Pancreas (tissue), 10 donors: ENCODE measurements at regions not wholly inside any gene's neighbourhood (a gene's known extent, or its start where the extent isn't known, plus 50 kb on each side); places are given as distances from the start of the nearest gene placed in this dataset.

ENCODE experiments used
- ATAC-seq, 4 donors: fragments of 200-7000 bp; cut with Tn5 transposase; one replicate each; pipeline versions ENCODE4 v1.8.0 to v1.9.1; 2020; ENCODE audit warnings: mild to moderate bottlenecking in 4 of 4, moderate library complexity in 4 of 4
- DNase-seq, 6 donors: peaks; one replicate each; pipeline ENCODE4 v3.0.0-alpha.2; 2020
- FAIRE-seq: peaks from 2 replicates; lab custom pipeline; 2012; peaks lifted over from hg19 to GRCh38; lab: Jason Lieb, UNC
- H3K27ac ChIP-seq, 4 donors: fragments of 200-600 bp; sonication (generic); 1 replicate in 3 of 4; 2 replicates in 1 of 4; pipeline versions ENCODE4 v1.5.0 to v1.8.0; 2020
- H3K27me3 ChIP-seq, 4 donors: fragments of 200-600 bp; one replicate each; pipeline ENCODE4 v1.8.0; 2021
- H3K36me3 ChIP-seq, 3 donors: fragments of 200-600 bp; sonication (generic) in 1 of 3; one replicate each; pipeline versions ENCODE4 v1.5.0 to v1.8.0; 2020 to 2021
- H3K4me1 ChIP-seq, 3 donors: fragments of 200-600 bp; one replicate each; pipeline ENCODE4 v1.8.0; 2021
- H3K4me3 ChIP-seq, 4 donors: fragments of 200-600 bp; sonication (generic) in 2 of 4; one replicate each; pipeline versions ENCODE4 v1.5.0 to v1.8.0; 2020 to 2021
- H3K9me3 ChIP-seq, 4 donors: fragments of 200-600 bp; one replicate each; pipeline ENCODE4 v1.8.0; 2021
- WGBS, 2 donors: extraction: QIAGEN DNeasy Blood & Tissue Kit; methylation state at CpG; one replicate each; pipeline ENCODE4 v1.1.7; 2013; 5-methylcytosine and 5-hydroxymethylcytosine counted together
- intact Hi-C, 3 donors: fragments of 100-400 bp; cut with DNase I; formaldehyde crosslinking; loops; one replicate each; pipeline versions ENCODE4 v1.11.1 to v1.14.2; 2022
- TF ChIP-seq, protein P1 (sequence below), 4 donors: fragments of 200-600 bp; sonication (generic) in 3 of 4; IDR thresholded peaks; one replicate each; pipeline versions ENCODE4 v1.5.0 to v1.8.0; 2021; ENCODE audit warnings: antibody characterized with exemption in 4 of 4
- donor health status: healthy with polysubstance abuse.
- donor health status: DM: no; HTN: no; CAD: no; lungs with moderate emphysema.
- donor health status: DM: no; HTN: no; CAD: no.
- donor health status: control.
- donor health status: control.
- donor health status: Bipolar disorder and iron deficiency.
- donor health status: DM: yes; HTN: yes; CAD: no.
- donor health status: DM: no; HTN: no; CAD: no.
- donor health status: DM: no; HTN: no; CAD: no.
- donor health status: DM: yes; HTN: yes; CAD: no.

DNA sequence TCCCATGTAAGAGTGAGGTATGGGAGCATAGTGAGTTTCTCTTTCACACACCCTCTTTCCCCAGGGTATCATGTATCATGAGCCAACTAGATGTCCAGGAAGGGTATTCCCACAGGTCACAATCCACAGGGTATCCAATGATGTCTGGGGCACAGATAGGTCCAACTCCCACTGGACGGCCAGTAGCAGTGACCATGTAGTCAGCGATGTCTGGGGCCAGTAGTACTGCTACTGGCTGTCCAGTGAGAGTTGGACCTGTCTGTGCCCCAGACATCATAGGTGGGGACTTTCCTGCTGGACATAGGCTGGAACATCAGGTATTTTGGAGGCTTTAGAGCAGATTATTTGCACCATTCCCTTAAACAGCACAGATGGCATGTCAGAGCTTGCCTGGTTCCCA lies 352.6 kb upstream of the SGCD start:
- Histone ChIP-seq H3K27ac (no peak overlapping the region), H3K27me3 (no peaks in the 10 kb centered on the region), H3K4me1 (no peaks in the 10 kb centered on the region), H3K4me3 (no peak overlapping the region), H3K36me3 (no peaks in the 10 kb centered on the region), H3K9me3 (no peaks in the 10 kb centered on the region)
- intact Hi-C loops = no loop called here
- FAIRE-seq (no peak), DNase-seq (no peak), ATAC-seq (no peak)
- WGBS, 2 donors = 74 to 85% methylated on average over 2 of the region's 2 CpGs
- TF ChIP-seq, protein P1, sequence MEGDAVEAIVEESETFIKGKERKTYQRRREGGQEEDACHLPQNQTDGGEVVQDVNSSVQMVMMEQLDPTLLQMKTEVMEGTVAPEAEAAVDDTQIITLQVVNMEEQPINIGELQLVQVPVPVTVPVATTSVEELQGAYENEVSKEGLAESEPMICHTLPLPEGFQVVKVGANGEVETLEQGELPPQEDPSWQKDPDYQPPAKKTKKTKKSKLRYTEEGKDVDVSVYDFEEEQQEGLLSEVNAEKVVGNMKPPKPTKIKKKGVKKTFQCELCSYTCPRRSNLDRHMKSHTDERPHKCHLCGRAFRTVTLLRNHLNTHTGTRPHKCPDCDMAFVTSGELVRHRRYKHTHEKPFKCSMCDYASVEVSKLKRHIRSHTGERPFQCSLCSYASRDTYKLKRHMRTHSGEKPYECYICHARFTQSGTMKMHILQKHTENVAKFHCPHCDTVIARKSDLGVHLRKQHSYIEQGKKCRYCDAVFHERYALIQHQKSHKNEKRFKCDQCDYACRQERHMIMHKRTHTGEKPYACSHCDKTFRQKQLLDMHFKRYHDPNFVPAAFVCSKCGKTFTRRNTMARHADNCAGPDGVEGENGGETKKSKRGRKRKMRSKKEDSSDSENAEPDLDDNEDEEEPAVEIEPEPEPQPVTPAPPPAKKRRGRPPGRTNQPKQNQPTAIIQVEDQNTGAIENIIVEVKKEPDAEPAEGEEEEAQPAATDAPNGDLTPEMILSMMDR (IDR thresholded peaks at IDR 0.05) = no peak

DNA sequence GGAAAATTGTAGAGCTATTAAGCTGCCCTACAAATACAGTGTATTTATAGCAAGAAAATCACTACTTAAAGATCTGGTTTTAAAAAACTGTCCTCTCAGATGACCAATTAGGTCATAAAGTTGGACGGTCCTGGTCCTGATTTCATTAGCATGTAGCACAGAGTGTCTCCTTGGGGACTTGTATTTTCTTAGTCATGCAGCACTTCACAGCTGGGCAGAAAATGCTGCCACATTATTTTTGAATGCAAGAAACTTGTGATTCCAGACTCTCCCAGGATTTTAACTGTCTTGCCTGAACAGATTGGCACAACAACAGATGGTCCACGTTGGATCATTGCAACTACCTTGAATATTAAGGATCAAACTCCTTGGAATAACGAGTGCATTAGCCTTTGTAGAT lies 348.1 kb upstream of the SGCD start:
- Histone ChIP-seq H3K36me3 (no peaks in the 10 kb centered on the region), H3K4me1 (no peaks in the 10 kb centered on the region), H3K4me3 (no peak overlapping the region), H3K27me3 (no peaks in the 10 kb centered on the region), H3K27ac (no peak overlapping the region), H3K9me3 (no peaks in the 10 kb centered on the region)
- DNase-seq (no peak), FAIRE-seq (no peak), ATAC-seq (no peak)
- intact Hi-C loops = no loop called here
- 48 to 63% methylated on average over 3 of the region's 3 CpGs for WGBS, 2 donors
- TF ChIP-seq, protein P1 (IDR thresholded peaks at IDR 0.05) = no peak

DNA sequence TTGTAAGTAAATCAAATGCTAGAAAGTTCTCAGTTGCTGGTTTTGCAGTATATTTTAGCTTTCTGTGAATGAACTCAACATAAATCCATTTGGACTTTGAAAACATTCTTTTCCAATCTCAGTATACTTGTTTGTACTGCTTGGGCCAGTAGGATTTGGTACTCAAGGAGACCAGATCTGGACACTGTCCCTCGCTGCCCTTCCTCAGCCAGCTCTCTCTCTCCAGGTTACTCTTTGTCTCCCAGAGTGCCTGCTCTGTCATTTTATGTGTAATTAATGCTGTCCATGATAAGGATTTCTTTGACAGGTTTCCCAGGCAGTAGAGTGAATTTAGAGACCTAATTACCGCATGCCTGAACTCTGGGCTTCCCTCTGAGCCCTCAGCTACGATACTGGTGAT lies 344.6 kb upstream of the SGCD start:
- Histone ChIP-seq H3K4me3 (no peak overlapping the region), H3K27me3 (no peaks in the 10 kb centered on the region), H3K9me3 (no peaks in the 10 kb centered on the region), H3K4me1 (no peaks in the 10 kb centered on the region), H3K27ac (no peak overlapping the region), H3K36me3 (no peaks in the 10 kb centered on the region)
- DNase-seq (no peak), ATAC-seq (no peak), FAIRE-seq (no peak)
- 38 to 40% methylated on average over 3 of the region's 3 CpGs for WGBS, 2 donors
- intact Hi-C loops = no loop called here
- TF ChIP-seq, protein P1 (IDR thresholded peaks at IDR 0.05) = no peak

DNA sequence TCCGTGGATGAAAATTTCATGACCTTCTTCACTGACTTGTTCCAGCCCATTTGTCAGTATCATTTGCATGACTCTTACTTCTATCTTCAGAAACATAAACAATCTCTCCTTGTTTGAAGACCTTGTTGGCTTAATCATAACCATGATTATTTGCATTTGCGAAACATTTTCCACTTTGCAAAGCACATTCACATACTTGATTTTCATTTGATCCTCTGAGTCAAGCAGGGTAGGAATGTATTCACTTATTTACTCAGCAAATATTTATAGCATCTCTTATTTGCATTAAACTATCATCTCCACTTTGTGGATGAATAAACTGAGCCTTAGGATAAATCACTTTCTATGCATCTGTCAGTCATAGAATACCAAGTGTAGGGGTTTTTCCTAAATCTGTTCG lies 343.0 kb upstream of the SGCD start:
- FAIRE-seq = no peak
- DNase-seq = no peak
- no peaks in the 10 kb centered on the region for H3K36me3 ChIP-seq
- 58 to 70% methylated on average over 3 of the region's 3 CpGs for WGBS, 2 donors
- H3K27me3 ChIP-seq = no peaks in the 10 kb centered on the region
- intact Hi-C loops = no loop called here
- ATAC-seq = no peak
- no peaks in the 10 kb centered on the region for H3K9me3 ChIP-seq
- no peaks in the 10 kb centered on the region for H3K4me1 ChIP-seq
- H3K27ac ChIP-seq = no peak overlapping the region
- no peak overlapping the region for H3K4me3 ChIP-seq
- TF ChIP-seq, protein P1 (IDR thresholded peaks at IDR 0.05) = no peak

DNA sequence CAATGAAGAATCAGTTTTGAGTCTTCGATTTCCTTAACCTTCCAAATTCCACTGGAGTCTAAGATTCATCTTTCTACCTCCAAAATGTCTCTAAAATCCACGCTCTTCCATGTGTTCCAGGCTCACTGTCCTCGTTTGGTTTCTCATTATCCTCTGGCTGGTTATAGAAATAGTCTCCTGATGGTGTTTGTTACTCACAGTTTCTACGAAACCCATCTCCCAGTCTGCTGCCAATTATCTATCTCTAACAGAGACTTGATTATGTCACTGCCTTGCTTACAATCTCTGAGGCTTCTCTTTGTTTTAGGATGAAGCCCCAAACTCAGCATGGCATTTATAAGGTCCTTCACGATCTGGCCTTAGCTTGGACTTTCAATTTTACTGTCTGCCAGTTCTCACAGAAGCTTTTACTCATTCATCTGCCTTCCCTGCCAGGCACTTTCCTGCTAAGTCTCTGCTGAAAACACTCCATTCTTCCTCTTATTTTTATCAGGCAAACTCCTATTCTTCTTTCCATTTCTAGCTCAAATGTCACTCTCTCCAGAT lies 339.6 kb upstream of the SGCD start:
- Histone ChIP-seq H3K27ac (no peak overlapping the region), H3K9me3 (no peaks in the 10 kb centered on the region), H3K4me3 (no peak overlapping the region), H3K36me3 (no peaks in the 10 kb centered on the region), H3K27me3 (no peaks in the 10 kb centered on the region), H3K4me1 (no peaks in the 10 kb centered on the region)
- intact Hi-C loops = no loop called here
- TF ChIP-seq, protein P1 (IDR thresholded peaks at IDR 0.05) = no peak
- DNase-seq (no peak), ATAC-seq (no peak), FAIRE-seq (no peak)
- WGBS, 2 donors = 56 to 70% methylated on average over 5 of the region's 5 CpGs
